ENCODE measurements at regions not wholly inside any gene's neighbourhood (a gene's known extent, or its start where the extent isn't known, plus 50 kb on each side); places are given as distances from the start of the nearest gene placed in this dataset.

GRCh38 chr3:160112481-160112880, 112.7 kb upstream of the C3orf80 start:
- no peak overlapping the region for H3K4me3 ChIP-seq (ENCODE audit: low read depth, low read length)
- DNase-seq (ENCODE audit: low read depth, low spot score): no peak
- in situ Hi-C loops (cut with HindIII; ENCODE audit: low sequenced_read_pairs): no loop called here
- TF ChIP-seq CTCF (IDR thresholded peaks at IDR 0.05; ENCODE audit: low read depth, low read length): no peak

- H3K4me3 ChIP-seq (ENCODE audit: low read depth, low read length): no peak overlapping the region
- no peak for DNase-seq (ENCODE audit: low read depth, low spot score)
- TF ChIP-seq CTCF (IDR thresholded peaks at IDR 0.05; ENCODE audit: low read depth, low read length): no peak
- in situ Hi-C loops (cut with HindIII; ENCODE audit: low sequenced_read_pairs): no loop called here
These were observed 112.2 kb upstream of the C3orf80 start for GRCh38 chr3:160112996-160113395.

GRCh38 chr3:160114355-160114995, 110.7 kb upstream of the C3orf80 start:
- in situ Hi-C loops (cut with HindIII; ENCODE audit: low sequenced_read_pairs): no loop called here
- H3K4me3 ChIP-seq (ENCODE audit: low read depth, low read length): no peak overlapping the region
- no peak for DNase-seq (ENCODE audit: low read depth, low spot score)
- no peak for TF ChIP-seq CTCF (IDR thresholded peaks at IDR 0.05; ENCODE audit: low read depth, low read length)

- no peak for DNase-seq (ENCODE audit: low read depth, low spot score)
- in situ Hi-C loops (cut with HindIII; ENCODE audit: low sequenced_read_pairs): no loop called here
- no peak for TF ChIP-seq CTCF (IDR thresholded peaks at IDR 0.05; ENCODE audit: low read depth, low read length)
- H3K4me3 ChIP-seq (ENCODE audit: low read depth, low read length): no peak overlapping the region
These were observed 109.8 kb upstream of the C3orf80 start for GRCh38 chr3:160115387-160115786.

GRCh38 chr3:160124224-160124623, 101.0 kb upstream of the C3orf80 start:
- DNase-seq (ENCODE audit: low read depth, low spot score): no peak
- no peak overlapping the region for H3K4me3 ChIP-seq (ENCODE audit: low read depth, low read length)
- in situ Hi-C loops (cut with HindIII; ENCODE audit: low sequenced_read_pairs): no loop called here
- no peak for TF ChIP-seq CTCF (IDR thresholded peaks at IDR 0.05; ENCODE audit: low read depth, low read length)

- no peak overlapping the region for H3K4me3 ChIP-seq (ENCODE audit: low read depth, low read length)
- no peak for TF ChIP-seq CTCF (IDR thresholded peaks at IDR 0.05; ENCODE audit: low read depth, low read length)
- in situ Hi-C loops (cut with HindIII; ENCODE audit: low sequenced_read_pairs): no loop called here
- no peak for DNase-seq (ENCODE audit: low read depth, low spot score)
These were observed 100.0 kb upstream of the C3orf80 start for GRCh38 chr3:160125258-160125657.
